Fibroblast of skin of right biceps (primary cell): ENCODE measurements at regions not wholly inside any gene's neighbourhood (a gene's known extent, or its start where the extent isn't known, plus 50 kb on each side); places are given as distances from the start of the nearest gene placed in this dataset.
"Not testable (repeated sequence)": the region's sequence is repeated elsewhere in the genome, so short reads cannot be mapped to it uniquely, and the experiment has no call there.

Source experiments
- DNase-seq: peaks from one replicate; pipeline ENCODE4 v3.0.0-alpha.2; 2013

DNA sequence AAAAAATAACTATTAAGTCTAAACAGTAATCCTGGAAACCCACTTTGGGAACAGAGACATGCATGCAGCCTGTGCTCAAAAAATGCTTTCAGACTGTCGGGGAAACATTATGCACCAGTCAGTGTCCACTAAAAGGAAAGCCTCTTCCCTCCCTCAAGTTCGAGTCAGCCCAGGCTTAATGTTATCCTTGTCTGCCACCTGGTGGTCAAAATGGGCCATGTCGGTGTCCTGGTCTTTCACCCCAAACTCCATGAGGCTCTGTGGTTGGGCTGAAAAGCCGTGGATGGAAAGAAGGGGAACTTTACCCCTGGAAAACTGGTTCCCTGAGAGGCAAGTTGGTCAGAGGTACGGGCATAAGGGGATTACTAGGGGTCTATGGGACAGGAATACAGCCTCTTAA, 88.4 kb upstream of the ZNF492 start:
- peak; percentile 1 for DNase-seq

DNA sequence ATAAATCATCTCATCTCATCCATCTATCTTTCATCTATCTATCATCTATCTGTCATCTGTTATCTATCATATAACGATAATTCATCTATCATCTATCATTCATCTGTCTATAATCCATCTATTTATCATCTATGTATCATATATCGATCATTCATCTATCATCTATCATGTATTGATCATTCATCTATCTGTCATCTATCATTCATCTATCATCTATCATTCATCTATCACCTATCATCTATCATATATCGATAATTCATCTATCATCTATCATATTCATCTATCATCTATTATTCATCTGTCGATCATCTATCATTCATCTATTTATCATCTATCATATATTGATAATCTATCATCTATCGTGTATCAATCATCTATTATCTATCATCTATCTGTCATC, 100.4 kb upstream of the ZNF492 start:
- no peak for DNase-seq

DNA sequence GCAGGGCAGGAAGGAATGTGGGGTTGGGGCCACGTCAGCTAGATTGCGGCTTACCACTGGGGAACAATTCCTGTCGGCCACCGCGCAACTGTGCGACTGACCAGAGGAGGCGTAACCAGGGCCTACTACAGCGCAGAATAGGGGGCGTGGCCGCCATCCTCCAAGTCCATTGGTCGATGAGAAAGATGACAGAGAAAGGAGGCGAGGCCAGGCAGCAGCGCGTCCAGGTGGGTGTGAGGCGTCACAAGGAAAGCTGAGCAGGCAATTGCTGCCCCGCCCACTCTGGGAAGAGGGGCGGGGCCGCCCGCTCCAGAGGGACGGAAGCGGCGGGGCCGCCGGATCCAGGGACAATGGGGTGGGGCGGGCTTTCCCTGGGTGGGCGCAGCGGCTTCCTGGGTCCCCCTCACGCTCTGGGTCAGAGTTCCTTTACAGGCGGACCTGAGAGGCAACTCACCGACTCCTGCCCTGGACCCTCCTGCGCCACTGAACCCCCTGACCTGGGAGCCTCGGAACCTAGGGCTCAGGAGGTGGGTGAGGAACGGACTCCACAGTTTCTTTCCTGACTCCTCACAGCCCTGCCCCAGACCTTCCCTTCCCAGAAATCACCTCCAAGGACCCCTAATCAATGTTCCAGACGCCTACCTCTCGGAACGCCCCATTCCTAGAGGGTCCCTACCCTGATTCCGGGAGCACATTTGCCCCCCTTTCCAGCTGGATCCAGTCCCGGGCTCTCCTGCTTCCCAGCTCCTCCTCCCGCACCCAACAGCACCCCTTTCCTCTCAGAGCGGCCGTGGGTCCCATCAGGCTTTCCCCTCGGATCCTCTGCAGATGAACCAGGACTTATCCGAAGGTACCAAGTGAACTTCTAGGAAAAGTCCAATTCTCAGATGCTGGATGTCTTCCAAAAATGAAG, 101.5 kb upstream of the ZNF492 start:
- DNase-seq = no peak

GRCh38 chr19:22530042-22530441, 104.1 kb upstream of the ZNF492 start:
- no peak for DNase-seq

DNA sequence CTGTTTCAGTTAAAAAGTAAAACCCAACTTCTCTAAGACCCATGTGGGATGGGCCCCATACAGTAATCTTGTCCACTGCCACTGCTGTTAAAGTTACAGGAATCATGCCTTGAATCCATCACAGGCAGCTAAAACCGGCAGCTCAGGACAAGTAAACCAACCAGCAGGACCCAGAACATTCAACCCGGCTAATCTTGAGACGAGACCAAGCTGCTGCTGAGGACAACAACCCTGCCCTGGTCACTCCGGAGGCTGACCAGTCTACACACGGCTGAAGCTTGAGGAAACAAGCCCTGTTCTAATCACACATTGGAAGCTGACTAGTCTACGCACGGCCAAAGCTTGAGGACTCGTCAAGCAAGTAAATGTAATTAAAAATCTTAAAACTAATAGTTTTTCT, 105.2 kb upstream of the ZNF492 start:
- no peak for DNase-seq

- DNase-seq = no peak
Measured at GRCh38 chr19:22527554-22527953, 105.4 kb upstream of the ZNF98 start.

DNA sequence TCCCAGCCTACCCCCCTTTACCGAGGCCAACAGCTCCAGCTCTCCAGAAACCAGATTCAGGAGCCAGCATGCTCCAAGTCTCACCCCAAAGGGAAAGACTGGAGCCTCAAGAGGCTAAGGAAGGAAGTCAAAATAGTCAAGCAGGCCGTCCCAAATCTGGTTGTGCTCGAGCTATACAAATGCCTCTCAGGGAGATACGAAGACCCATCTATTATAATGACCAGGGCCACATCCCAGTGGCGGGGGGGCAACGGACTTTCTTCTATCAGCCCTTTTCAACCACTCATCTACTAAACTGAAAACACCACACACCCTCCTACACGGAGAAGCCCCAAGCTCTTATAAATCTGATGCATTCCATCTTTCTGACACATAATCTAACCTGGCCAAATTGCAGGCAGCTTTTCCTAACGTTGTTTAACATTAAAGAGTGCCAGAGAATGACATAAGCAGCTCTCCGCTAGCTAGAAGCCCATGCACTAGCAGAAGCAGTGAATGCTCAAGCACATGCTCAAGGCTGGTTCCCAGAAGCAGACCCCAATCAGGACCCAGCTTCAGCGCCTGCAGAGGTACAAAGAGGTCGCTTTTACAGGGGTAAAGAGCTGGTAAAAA, 104.6 kb upstream of the ZNF98 start:
- DNase-seq = no peak

- no peak for DNase-seq
Measured at GRCh38 chr19:22523940-22524339, 101.8 kb upstream of the ZNF98 start.

- DNase-seq = not testable (repeated sequence)
Measured at GRCh38 chr19:22519562-22519961, 97.4 kb upstream of the ZNF98 start.

DNA sequence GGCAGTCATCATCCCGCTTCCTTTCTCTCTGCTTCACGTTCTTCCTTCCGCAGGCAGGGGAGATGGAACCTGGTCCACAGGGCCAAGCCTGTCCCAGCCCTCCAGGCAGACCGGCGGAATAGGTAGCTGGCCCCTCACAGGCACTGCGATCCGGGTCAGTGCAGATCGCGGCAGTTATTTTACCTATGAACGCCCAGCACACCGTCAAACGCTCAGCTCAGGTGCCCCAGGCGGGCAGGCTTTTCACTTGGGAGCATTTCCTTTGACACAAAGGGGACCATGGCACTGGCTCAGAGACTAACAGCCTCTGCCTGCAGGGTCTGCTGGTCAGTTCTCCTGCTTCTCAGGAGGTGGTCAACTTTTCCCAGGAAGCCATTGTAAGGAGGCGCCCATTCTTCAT, 97.0 kb upstream of the ZNF98 start:
- no peak for DNase-seq

- no peak for DNase-seq
Measured at GRCh38 chr19:22517496-22518411, 95.6 kb upstream of the ZNF98 start.

DNA sequence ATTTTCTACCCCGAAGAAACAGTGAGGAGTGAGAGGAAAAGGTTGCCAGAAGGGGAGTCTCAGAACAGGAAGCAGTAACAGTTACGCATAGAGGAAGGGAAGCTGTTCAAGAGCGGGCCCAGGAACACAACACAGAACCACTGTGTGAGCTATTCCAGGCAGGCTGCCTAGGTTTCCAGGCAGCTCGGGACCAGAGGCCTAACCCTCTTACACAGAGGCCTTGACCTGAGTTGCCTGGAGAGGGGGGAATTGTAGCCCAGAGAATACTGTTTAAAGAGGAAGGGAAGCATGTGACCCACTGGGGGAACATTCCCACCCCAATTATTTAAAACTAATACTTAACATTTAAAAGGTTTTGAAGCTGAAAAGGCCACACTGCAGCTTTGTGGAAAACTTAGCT, 93.3 kb upstream of the ZNF98 start:
- no peak for DNase-seq

GRCh38 chr19:22503524-22503923, 81.4 kb upstream of the ZNF98 start:
- DNase-seq = no peak

DNA sequence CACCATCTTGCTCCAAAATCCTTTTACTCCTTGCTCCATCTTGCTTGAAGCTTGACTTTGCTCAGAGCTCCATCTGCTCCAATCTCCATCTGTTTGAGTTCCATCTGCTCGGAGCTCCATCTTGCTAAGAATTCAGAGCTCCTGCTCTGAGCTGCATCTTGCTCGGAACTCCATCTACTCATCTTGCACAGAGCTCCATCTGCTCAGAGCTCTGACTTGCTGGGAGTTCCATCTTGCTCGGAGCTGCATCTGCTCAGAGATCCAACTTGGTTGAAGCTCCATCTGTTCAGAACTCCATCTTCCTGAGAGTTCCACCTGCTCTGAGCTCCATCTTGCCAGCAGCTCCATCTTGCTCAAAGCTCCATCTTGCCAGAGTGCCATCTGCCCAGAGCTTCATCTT, 80.6 kb upstream of the ZNF98 start:
- no peak for DNase-seq

DNA sequence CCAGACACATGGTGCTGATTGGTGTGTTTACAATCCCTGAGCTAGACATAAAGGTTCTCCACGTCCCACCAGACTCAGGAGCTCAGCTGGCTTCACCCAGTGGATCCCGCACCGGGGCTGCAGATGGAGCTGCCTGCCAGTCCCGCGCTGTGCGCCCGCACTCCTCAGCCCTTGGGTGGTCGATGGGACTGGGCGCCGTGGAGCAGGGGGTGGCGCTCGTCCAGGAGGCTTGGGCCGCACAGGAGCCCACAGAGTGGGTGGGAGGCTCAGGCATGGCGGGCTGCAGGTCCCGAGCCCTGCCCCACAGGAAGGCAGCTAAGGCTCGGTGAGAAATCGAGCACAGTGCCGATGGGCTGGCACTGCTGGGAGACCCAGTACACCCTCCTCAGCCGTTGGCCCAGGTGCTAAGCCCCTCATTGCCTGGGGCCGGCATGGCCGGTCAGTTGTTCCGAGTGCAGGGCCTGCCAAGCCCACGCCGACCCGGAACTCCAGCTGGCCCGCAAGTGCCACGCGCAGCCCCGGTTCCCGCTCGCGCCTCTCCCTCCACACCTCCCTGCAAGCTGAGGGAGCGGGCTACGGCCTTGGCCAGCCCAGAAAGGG, 76.8 kb upstream of the ZNF98 start:
- DNase-seq = not testable (repeated sequence)

GRCh38 chr19:22491746-22492145, 69.6 kb upstream of the ZNF98 start:
- no peak for DNase-seq

DNA sequence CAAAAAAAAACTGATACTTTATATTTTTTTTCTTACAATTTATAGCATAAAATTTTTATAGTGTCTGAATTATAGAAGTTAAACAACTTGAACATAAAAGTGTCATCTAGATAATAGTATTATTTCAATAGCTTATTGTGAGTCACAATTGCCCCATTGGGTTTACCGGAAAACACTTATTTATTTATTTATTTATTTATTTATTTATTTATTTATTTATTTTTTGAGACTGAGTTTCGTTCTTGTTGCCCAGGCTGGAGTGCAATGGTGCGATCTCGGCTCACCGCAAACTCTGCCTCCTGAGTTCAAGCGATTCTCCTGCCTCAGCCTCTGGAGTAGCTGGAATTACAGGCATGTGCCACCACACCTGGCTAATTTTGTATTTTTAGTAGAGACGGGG, 61.4 kb upstream of the ZNF98 start:
- not testable (repeated sequence) for DNase-seq

- DNase-seq = no peak
Measured at GRCh38 chr19:22472180-22472637, 50.1 kb upstream of the ZNF98 start.
